NCI-H2227 (cell line): ENCODE measurements at regions not wholly inside any gene's neighbourhood (a gene's known extent, or its start where the extent isn't known, plus 50 kb on each side); places are given as distances from the start of the nearest gene placed in this dataset.

Experiments
- DNase-seq: peaks from one replicate; lab custom pipeline; 2025; ENCODE audit not compliant: unreplicated experiment; lab: John Stamatoyannopoulos, UW

- no peak for DNase-seq
Observed at GRCh38 chr1:184218458-184219075, 167.0 kb downstream of the TSEN15 start.

- DNase-seq, result no peak
Observed at GRCh38 chr1:184219414-184219813, 167.4 kb upstream of the C1orf21 start.

GRCh38 chr1:184219883-184220282 lies 166.9 kb upstream of the C1orf21 start:
- no peak for DNase-seq

- no peak for DNase-seq
Observed at GRCh38 chr1:184221087-184221486, 165.7 kb upstream of the C1orf21 start.

- peak; percentile 58 for DNase-seq
Observed at GRCh38 chr1:184222652-184223052, 164.2 kb upstream of the C1orf21 start.

- DNase-seq, result peak; percentile 77
Observed at GRCh38 chr1:184223216-184223615, 163.6 kb upstream of the C1orf21 start.

- DNase-seq, result no peak
Observed at GRCh38 chr1:184225283-184226099, 161.3 kb upstream of the C1orf21 start.

GRCh38 chr1:184226100-184226487 lies 160.7 kb upstream of the C1orf21 start:
- DNase-seq, result no peak

GRCh38 chr1:184228558-184228957 lies 158.3 kb upstream of the C1orf21 start:
- no peak for DNase-seq

- DNase-seq, result no peak
Observed at GRCh38 chr1:184237588-184237987, 149.2 kb upstream of the C1orf21 start.

- no peak for DNase-seq
Observed at GRCh38 chr1:184241446-184241845, 145.4 kb upstream of the C1orf21 start.

- no peak for DNase-seq
Observed at GRCh38 chr1:184242507-184242943, 144.3 kb upstream of the C1orf21 start.

GRCh38 chr1:184244962-184245361 lies 141.9 kb upstream of the C1orf21 start:
- DNase-seq, result no peak

GRCh38 chr1:184247671-184248070 lies 139.2 kb upstream of the C1orf21 start:
- DNase-seq, result no peak

- DNase-seq, result no peak
Observed at GRCh38 chr1:184253921-184254320, 132.9 kb upstream of the C1orf21 start.

- no peak for DNase-seq
Observed at GRCh38 chr1:184254849-184255248, 132.0 kb upstream of the C1orf21 start.

GRCh38 chr1:184255560-184255959 lies 131.3 kb upstream of the C1orf21 start:
- no peak for DNase-seq

GRCh38 chr1:184257873-184258272 lies 129.0 kb upstream of the C1orf21 start:
- DNase-seq, result no peak

GRCh38 chr1:184258525-184258924 lies 128.3 kb upstream of the C1orf21 start:
- no peak for DNase-seq

- DNase-seq, result no peak
Observed at GRCh38 chr1:184260382-184260781, 126.4 kb upstream of the C1orf21 start.

GRCh38 chr1:184262109-184262508 lies 124.7 kb upstream of the C1orf21 start:
- DNase-seq, result no peak

- no peak for DNase-seq
Observed at GRCh38 chr1:184267747-184268146, 119.1 kb upstream of the C1orf21 start.

GRCh38 chr1:184270556-184270955 lies 116.3 kb upstream of the C1orf21 start:
- DNase-seq, result no peak
